Suprapubic skin (tissue), 4 donors: ENCODE measurements at regions not wholly inside any gene's neighbourhood (a gene's known extent, or its start where the extent isn't known, plus 50 kb on each side); places are given as distances from the start of the nearest gene placed in this dataset.

Experiments
- DNase-seq, 2 donors: peaks; one replicate each; pipeline ENCODE4 v3.0.0-alpha.2; 2019; ENCODE audit warnings: low spot score in 2 of 2
- H3K27ac ChIP-seq: fragments of 200-600 bp; sonication (generic); one replicate; pipeline ENCODE4 v1.5.1; 2019
- H3K27me3 ChIP-seq: fragments of 200-600 bp; sonication (generic); one replicate; pipeline ENCODE4 v1.5.1; 2019
- H3K36me3 ChIP-seq: fragments of 200-600 bp; sonication (generic); one replicate; pipeline ENCODE4 v1.5.1; 2019
- H3K4me1 ChIP-seq: fragments of 200-600 bp; sonication (generic); one replicate; pipeline ENCODE4 v1.5.1; 2019
- H3K4me3 ChIP-seq: fragments of 200-600 bp; sonication (generic); one replicate; pipeline ENCODE4 v1.5.1; 2019; ENCODE audit warnings: mild to moderate bottlenecking
- H3K9me3 ChIP-seq: fragments of 200-600 bp; sonication (generic); one replicate; pipeline ENCODE4 v1.5.1; 2019
- CTCF ChIP-seq, 2 donors: fragments of 200-600 bp in 1 of 2; fragments of 450-650 bp in 1 of 2; sonication (generic) in 1 of 2; IDR thresholded peaks; one replicate each; pipeline ENCODE4 v1.5.1; 2016 to 2019; ENCODE audit warnings: antibody characterized with exemption in 2 of 2, mild to moderate bottlenecking in 1 of 2, moderate library complexity in 1 of 2
- EP300 ChIP-seq: sonication (generic); formaldehyde crosslinking; IDR thresholded peaks from one replicate; pipeline ENCODE4 v1.6.1; 2017; ENCODE audit warnings: antibody characterized with exemption
- POLR2A ChIP-seq, 2 donors: fragments of 450-650 bp; IDR thresholded peaks; one replicate each; pipeline ENCODE4 v1.6.1; 2017; ENCODE audit warnings: antibody characterized with exemption in 2 of 2, mild to moderate bottlenecking in 2 of 2, moderate library complexity in 2 of 2
- POLR2AphosphoS5 ChIP-seq, 3 donors: sonication (generic); formaldehyde crosslinking; IDR thresholded peaks; one replicate each; pipeline ENCODE4 v1.6.1; 2017; ENCODE audit warnings: antibody characterized with exemption in 3 of 3
- WGBS: methylation state at CpG from one replicate; pipeline ENCODE4 v1.1.5; 2018; 5-methylcytosine and 5-hydroxymethylcytosine counted together

DNA sequence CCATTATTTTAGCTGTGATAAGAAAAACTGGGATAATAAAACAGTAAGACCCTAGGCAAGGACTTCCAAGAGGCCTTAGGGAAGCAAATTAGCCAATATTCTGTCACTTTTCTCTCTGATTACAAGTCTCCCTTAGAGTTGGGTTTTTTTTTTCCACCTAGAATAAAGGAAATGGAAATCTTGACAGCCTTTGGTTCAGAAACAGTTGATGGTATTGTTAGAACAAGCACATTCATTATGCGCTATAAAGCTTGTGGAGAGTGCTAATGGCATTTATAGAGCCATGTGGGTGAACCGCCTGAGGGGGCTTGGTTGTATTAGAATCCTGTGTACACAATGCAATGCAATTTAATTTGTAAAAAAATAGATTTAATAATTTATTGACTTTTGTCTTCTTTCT is 88.9 kb upstream of the OGFRL1 start:
- TF ChIP-seq POLR2AphosphoS5 (IDR thresholded peaks at IDR 0.05), result no peak
- TF ChIP-seq POLR2A (IDR thresholded peaks at IDR 0.05), result no peak
- TF ChIP-seq CTCF (IDR thresholded peaks at IDR 0.05), result no peak
- TF ChIP-seq EP300, result no peak
- Histone ChIP-seq H3K36me3 (no peaks in the 10 kb centered on the region), H3K27me3 (no peaks in the 10 kb centered on the region), H3K4me3 (no peak overlapping the region), H3K4me1 (no peaks in the 10 kb centered on the region), H3K27ac (no peak overlapping the region), H3K9me3 (no peaks in the 10 kb centered on the region)
- no peak for DNase-seq
- 87% methylated on average over 2 of the region's 2 CpGs for WGBS

DNA sequence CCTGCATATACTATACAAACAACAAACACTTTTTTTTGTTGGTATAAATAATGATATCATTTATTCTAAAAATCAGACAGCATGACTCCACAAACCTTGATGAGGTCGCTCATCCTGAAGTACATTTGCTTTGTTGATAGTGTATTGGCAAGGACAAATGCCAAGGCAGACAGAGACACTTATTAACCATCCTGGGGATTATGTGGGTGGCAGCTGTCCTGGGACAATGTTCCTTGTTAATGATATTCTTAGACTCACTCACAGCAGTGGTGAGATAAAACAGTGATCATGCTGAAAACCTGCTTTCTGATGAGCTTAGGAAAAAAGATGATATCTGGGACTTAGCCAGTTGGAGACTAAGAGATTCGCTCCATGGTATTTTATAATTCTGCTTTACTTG is 85.4 kb upstream of the OGFRL1 start:
- no peaks in the 10 kb centered on the region for H3K27me3 ChIP-seq
- TF ChIP-seq POLR2A (IDR thresholded peaks at IDR 0.05) (no peak), CTCF (IDR thresholded peaks at IDR 0.05) (no peak), POLR2AphosphoS5 (IDR thresholded peaks at IDR 0.05) (no peak), EP300 (no peak)
- no peak overlapping the region for H3K4me3 ChIP-seq
- H3K36me3 ChIP-seq, result no peaks in the 10 kb centered on the region
- no peak overlapping the region for H3K27ac ChIP-seq
- 85% methylated on average over 2 of the region's 2 CpGs for WGBS
- no peaks in the 10 kb centered on the region for H3K9me3 ChIP-seq
- no peaks in the 10 kb centered on the region for H3K4me1 ChIP-seq
- no peak for DNase-seq

- TF ChIP-seq POLR2A (IDR thresholded peaks at IDR 0.05) (no peak), EP300 (no peak), POLR2AphosphoS5 (IDR thresholded peaks at IDR 0.05) (no peak), CTCF (IDR thresholded peaks at IDR 0.05) (no peak)
- Histone ChIP-seq H3K27ac (no peak overlapping the region), H3K36me3 (no peaks in the 10 kb centered on the region), H3K4me1 (no peaks in the 10 kb centered on the region), H3K27me3 (no peaks in the 10 kb centered on the region), H3K9me3 (no peaks in the 10 kb centered on the region), H3K4me3 (no peak overlapping the region)
- WGBS, result 89% methylated on average over 6 of the region's 6 CpGs
- DNase-seq, result no peak
Measured at GRCh38 chr6:71204741-71205140, 83.9 kb upstream of the OGFRL1 start.

- TF ChIP-seq POLR2AphosphoS5 (IDR thresholded peaks at IDR 0.05) (no peak), EP300 (no peak), CTCF (IDR thresholded peaks at IDR 0.05) (no peak), POLR2A (IDR thresholded peaks at IDR 0.05) (no peak)
- Histone ChIP-seq H3K9me3 (no peaks in the 10 kb centered on the region), H3K27me3 (no peaks in the 10 kb centered on the region), H3K27ac (no peak overlapping the region), H3K4me3 (no peak overlapping the region), H3K36me3 (no peaks in the 10 kb centered on the region), H3K4me1 (no peaks in the 10 kb centered on the region)
- no peak for DNase-seq
- WGBS, result 77% methylated on average over 3 of the region's 3 CpGs
Measured at GRCh38 chr6:71205336-71205956, 83.2 kb upstream of the OGFRL1 start.

DNA sequence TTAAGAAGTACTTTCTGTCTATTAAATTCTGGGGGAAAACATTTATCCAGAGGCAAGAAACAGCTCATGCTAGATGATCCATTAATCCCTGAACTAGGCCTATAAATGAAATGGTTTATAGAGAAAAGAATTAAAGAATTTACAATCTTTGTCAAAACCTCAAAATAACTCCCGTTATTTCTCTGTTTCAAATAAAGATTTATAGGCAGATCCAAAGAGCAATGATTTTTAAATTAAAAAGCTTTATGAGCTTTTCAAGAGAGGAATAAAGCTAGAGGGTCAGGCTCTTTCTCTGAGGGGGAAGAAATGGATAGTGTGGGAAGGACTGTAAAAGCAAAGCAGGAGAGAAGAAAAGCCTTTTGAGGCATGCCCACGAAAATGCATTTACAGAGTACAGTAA is 82.5 kb upstream of the OGFRL1 start:
- Histone ChIP-seq H3K4me1 (no peaks in the 10 kb centered on the region), H3K27ac (no peak overlapping the region), H3K9me3 (no peaks in the 10 kb centered on the region), H3K36me3 (no peaks in the 10 kb centered on the region), H3K4me3 (no peak overlapping the region), H3K27me3 (no peaks in the 10 kb centered on the region)
- TF ChIP-seq EP300, result no peak
- TF ChIP-seq CTCF (IDR thresholded peaks at IDR 0.05), result no peak
- TF ChIP-seq POLR2A (IDR thresholded peaks at IDR 0.05), result no peak
- TF ChIP-seq POLR2AphosphoS5 (IDR thresholded peaks at IDR 0.05), result no peak
- WGBS, result 71% methylated on average over 2 of the region's 2 CpGs
- DNase-seq, result no peak
